BJ (cell line): ENCODE measurements at regions not wholly inside any gene's neighbourhood (a gene's known extent, or its start where the extent isn't known, plus 50 kb on each side); places are given as distances from the start of the nearest gene placed in this dataset.

Source experiments
- CTCF ChIA-PET: fragments of 350-600 bp; formaldehyde crosslinking; extraction: SDS; loops from one replicate; lab custom pipeline; 2021; ENCODE audit warnings: antibody characterized with exemption, inconsistent platforms; lab: Yijun Ruan, JAX
- POLR2A ChIA-PET: fragments of 300-600 bp; sonication (Branson Sonifier 250); formaldehyde crosslinking; extraction: SDS; loops from one replicate; lab custom pipeline; 2021; ENCODE audit warnings: antibody characterized with exemption; lab: Charles Lee
- DNase-seq: peaks from one replicate; pipeline ENCODE4 v3.0.0-alpha.2; 2011; ENCODE audit warnings: low read depth
- H3K27me3 ChIP-seq: 2 replicates; pipeline ENCODE4 v1.6.0; 2011; ENCODE audit warnings: low read length; ENCODE audit not compliant: control insufficient read depth, insufficient read depth
- H3K36me3 ChIP-seq: 2 replicates; pipeline ENCODE4 v1.5.1; 2011; ENCODE audit warnings: low read length; ENCODE audit not compliant: control insufficient read depth, insufficient read depth
- H3K4me3 ChIP-seq: 2 replicates; pipeline ENCODE4 v1.5.1; 2011; ENCODE audit warnings: low read depth, mild to moderate bottlenecking, control low read depth, low read length
- TF ChIP-seq, protein P1 (sequence below): IDR thresholded peaks from 2 replicates; pipeline ENCODE4 v1.5.1; 2011; ENCODE audit warnings: low read depth, mild to moderate bottlenecking, control low read depth, inconsistent platforms, low read length, moderate library complexity; ENCODE audit not compliant: insufficient read depth

DNA sequence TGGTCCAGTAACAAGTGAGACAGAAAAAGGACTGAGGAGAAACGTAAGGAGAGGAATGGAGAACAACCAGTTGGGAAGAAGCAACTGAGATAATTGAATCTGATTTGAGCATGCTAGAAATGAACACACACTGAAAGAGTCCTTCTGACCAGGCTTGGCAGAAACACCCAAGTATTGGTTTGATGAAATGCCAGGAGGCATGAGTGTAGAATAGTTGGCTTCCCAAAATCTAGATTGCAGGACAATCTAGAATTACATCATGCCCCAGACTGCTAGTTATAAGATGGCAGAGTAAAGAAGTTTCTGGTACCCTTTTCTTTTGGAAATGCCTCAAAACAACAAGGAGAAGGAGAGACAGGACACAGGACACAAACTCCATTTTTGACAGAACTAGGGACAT is 189.7 kb upstream of the STT3B start:
- Histone ChIP-seq H3K4me3 (no peak overlapping the region), H3K27me3 (peaks cover 1% of the 10 kb centered on the region; the same call in 1 of the 2 replicates), H3K36me3 (no peaks in the 10 kb centered on the region)
- CTCF ChIA-PET: no interaction called here
- TF ChIP-seq, protein P1, sequence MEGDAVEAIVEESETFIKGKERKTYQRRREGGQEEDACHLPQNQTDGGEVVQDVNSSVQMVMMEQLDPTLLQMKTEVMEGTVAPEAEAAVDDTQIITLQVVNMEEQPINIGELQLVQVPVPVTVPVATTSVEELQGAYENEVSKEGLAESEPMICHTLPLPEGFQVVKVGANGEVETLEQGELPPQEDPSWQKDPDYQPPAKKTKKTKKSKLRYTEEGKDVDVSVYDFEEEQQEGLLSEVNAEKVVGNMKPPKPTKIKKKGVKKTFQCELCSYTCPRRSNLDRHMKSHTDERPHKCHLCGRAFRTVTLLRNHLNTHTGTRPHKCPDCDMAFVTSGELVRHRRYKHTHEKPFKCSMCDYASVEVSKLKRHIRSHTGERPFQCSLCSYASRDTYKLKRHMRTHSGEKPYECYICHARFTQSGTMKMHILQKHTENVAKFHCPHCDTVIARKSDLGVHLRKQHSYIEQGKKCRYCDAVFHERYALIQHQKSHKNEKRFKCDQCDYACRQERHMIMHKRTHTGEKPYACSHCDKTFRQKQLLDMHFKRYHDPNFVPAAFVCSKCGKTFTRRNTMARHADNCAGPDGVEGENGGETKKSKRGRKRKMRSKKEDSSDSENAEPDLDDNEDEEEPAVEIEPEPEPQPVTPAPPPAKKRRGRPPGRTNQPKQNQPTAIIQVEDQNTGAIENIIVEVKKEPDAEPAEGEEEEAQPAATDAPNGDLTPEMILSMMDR: no peak
- POLR2A ChIA-PET: no interaction called here
- no peak for DNase-seq

GRCh38 chr3:31345581-31345980 is 187.1 kb upstream of the STT3B start:
- DNase-seq: no peak
- POLR2A ChIA-PET: no interaction called here
- CTCF ChIA-PET: no interaction called here
- Histone ChIP-seq H3K36me3 (no peaks in the 10 kb centered on the region), H3K4me3 (no peak overlapping the region), H3K27me3 (0 out of 2 replicates have a peak, but pooled peaks cover 3% of the 10 kb centered on the region)
- TF ChIP-seq, protein P1: no peak

DNA sequence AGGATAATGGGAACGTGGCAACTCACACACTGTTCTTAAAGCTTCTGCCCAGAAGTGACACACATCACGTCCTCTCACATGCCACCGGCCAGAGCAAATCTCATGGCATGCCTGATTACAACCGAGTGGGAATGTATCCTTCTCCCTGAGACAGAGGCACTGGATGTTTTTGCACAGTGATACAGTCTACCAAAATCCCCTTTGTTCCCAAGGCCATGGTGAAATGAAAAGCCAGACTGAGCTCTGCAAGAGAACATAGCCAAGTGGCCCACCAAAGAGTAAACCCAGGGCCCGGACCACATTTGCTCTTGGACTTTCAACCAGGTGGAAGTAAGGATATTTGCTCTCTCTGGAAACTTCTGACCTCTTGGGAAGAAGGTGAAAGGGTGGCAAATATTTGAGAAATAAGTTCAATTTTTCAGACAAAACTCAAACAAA is 186.2 kb upstream of the STT3B start:
- CTCF ChIA-PET: no interaction called here
- TF ChIP-seq, protein P1: no peak
- H3K36me3 ChIP-seq: no peaks in the 10 kb centered on the region
- no peak for DNase-seq
- POLR2A ChIA-PET: no interaction called here
- 0 out of 2 replicates have a peak, but pooled peaks cover 3% of the 10 kb centered on the region for H3K27me3 ChIP-seq
- no peak overlapping the region for H3K4me3 ChIP-seq

DNA sequence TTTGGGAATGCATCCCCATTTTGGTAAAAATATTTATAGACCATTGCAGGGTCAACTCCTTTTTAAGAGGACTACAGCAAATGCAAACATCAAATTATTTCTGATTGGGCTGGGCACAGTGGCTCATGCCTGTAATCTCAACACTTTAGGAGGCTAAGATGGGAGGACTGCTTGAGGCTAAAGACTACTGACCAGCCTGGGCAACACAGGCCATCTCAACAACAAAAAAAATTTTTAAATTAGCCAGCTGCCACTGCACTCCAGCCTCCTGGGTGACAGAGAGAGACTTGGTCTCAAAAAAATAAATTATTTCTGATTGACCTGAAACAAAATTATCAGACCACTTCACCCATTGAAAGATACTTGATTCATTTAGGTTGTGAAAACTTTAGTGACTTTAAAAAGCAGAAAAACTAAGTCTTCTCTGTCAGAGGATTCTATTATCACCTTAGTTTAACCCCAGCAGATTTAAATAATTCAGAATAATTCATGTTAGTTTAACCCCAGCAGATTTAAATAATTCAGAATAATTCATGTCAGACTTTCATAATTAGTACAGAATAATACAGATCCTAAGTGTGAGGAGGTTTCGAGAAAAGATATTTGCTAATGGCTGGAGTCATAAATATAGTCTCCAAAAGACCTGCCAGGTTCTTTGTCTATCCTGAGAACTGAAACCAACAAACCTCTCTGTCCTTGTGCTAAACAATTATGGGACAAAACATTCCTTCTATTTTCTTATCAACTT is 183.6 kb upstream of the STT3B start:
- no peak for DNase-seq
- Histone ChIP-seq H3K27me3 (0 out of 2 replicates have a peak, but pooled peaks cover 4% of the 10 kb centered on the region), H3K36me3 (no peaks in the 10 kb centered on the region), H3K4me3 (no peak overlapping the region)
- TF ChIP-seq, protein P1: no peak
- POLR2A ChIA-PET: no interaction called here
- CTCF ChIA-PET: no interaction called here

DNA sequence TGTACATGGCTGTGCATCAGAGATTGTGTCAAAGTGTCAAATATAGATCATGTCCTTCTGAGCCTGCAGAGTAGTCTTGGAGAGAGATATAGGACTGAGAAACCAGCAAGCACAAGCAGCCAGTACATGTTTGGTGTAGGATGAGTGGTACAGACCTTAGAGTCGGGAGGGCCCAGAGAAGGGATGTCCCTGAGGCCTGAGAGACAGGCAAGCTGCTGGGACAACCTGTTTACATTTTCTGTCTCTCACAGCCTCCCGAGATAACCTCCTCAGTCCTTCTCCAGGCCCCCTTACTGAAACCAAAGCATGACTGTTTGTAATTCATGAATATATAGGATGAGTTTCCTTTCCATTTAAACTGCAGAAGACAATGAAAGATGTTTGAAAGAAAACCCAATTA is 182.4 kb upstream of the STT3B start:
- DNase-seq: no peak
- CTCF ChIA-PET: no interaction called here
- no peak overlapping the region for H3K4me3 ChIP-seq
- H3K36me3 ChIP-seq: no peaks in the 10 kb centered on the region
- POLR2A ChIA-PET: no interaction called here
- H3K27me3 ChIP-seq: 0 out of 2 replicates have a peak, but pooled peaks cover 4% of the 10 kb centered on the region
- TF ChIP-seq, protein P1: no peak
